DND-41 (cell line): ENCODE measurements at regions not wholly inside any gene's neighbourhood (a gene's known extent, or its start where the extent isn't known, plus 50 kb on each side); places are given as distances from the start of the nearest gene placed in this dataset.

ENCODE experiments used
- ATAC-seq: fragments of 200-7000 bp; cut with Tn5 transposase; 3 replicates; pipeline ENCODE4 v1.9.1; 2021; ENCODE audit warnings: low read depth; ENCODE audit not compliant: insufficient read depth
- DNase-seq: peaks from one replicate; pipeline ENCODE4 v3.0.0-alpha.2; 2020
- H2AFZ ChIP-seq: 2 replicates; pipeline ENCODE4 v1.6.0; 2012; ENCODE audit warnings: low read depth, low read length
- H3K27ac ChIP-seq: 2 replicates; pipeline ENCODE4 v1.5.1; 2012; ENCODE audit warnings: low read length, inconsistent platforms
- H3K27me3 ChIP-seq: fragments of 200-600 bp; sonication (generic); 2 replicates; pipeline ENCODE4 v1.6.0; 2012; ENCODE audit warnings: low read length, mild to moderate bottlenecking, inconsistent platforms; ENCODE audit not compliant: insufficient read depth, poor library complexity
- H3K36me3 ChIP-seq: 2 replicates; pipeline ENCODE4 v1.5.1; 2012; ENCODE audit warnings: low read length, inconsistent platforms; ENCODE audit not compliant: insufficient read depth
- H3K4me1 ChIP-seq: 2 replicates; pipeline ENCODE4 v1.5.1; 2012; ENCODE audit warnings: mild to moderate bottlenecking, low read length; ENCODE audit not compliant: insufficient read depth
- H3K4me2 ChIP-seq: 2 replicates; pipeline ENCODE4 v1.6.0; 2012; ENCODE audit warnings: mild to moderate bottlenecking, moderate library complexity, low read length, inconsistent platforms; ENCODE audit not compliant: insufficient read depth
- H3K4me3 ChIP-seq, 2 experiments: fragments of 200-600 bp in 1 of 2; shearing (Covaris generic) in 1 of 2; 2 replicates each; pipeline ENCODE4 v1.5.1; 2012 to 2016; ENCODE audit warnings: inconsistent platforms in 2 of 2, low read length in 2 of 2, mild to moderate bottlenecking in 2 of 2, low read depth in 1 of 2, moderate library complexity in 1 of 2
- H3K79me2 ChIP-seq: 2 replicates; pipeline ENCODE4 v1.6.0; 2012; ENCODE audit warnings: low read length, inconsistent platforms; ENCODE audit not compliant: insufficient read depth
- H3K9ac ChIP-seq: 2 replicates; pipeline ENCODE4 v1.6.0; 2012; ENCODE audit warnings: low read depth, mild to moderate bottlenecking, inconsistent platforms, low read length, moderate library complexity
- H3K9me3 ChIP-seq: 2 replicates; pipeline ENCODE4 v1.5.1; 2012; ENCODE audit warnings: low read length, moderate library complexity, mild to moderate bottlenecking, inconsistent platforms; ENCODE audit not compliant: insufficient read depth, severe bottlenecking
- H4K20me1 ChIP-seq: 2 replicates; pipeline ENCODE4 v1.6.0; 2012; ENCODE audit warnings: low read length; ENCODE audit not compliant: insufficient read depth
- EZH2 ChIP-seq: IDR thresholded peaks from 3 replicates; pipeline ENCODE4 v1.6.1; 2012; ENCODE audit warnings: borderline replicate concordance, low read depth, mild to moderate bottlenecking, moderate library complexity, low read length, inconsistent platforms; ENCODE audit not compliant: severe bottlenecking
- TF ChIP-seq, protein P1 (sequence below): IDR thresholded peaks from 2 replicates; pipeline ENCODE4 v1.5.1; 2012; ENCODE audit warnings: borderline replicate concordance, low read length, moderate library complexity, mild to moderate bottlenecking; ENCODE audit not compliant: poor library complexity, severe bottlenecking; ENCODE audit errors: extremely low read depth

DNA sequence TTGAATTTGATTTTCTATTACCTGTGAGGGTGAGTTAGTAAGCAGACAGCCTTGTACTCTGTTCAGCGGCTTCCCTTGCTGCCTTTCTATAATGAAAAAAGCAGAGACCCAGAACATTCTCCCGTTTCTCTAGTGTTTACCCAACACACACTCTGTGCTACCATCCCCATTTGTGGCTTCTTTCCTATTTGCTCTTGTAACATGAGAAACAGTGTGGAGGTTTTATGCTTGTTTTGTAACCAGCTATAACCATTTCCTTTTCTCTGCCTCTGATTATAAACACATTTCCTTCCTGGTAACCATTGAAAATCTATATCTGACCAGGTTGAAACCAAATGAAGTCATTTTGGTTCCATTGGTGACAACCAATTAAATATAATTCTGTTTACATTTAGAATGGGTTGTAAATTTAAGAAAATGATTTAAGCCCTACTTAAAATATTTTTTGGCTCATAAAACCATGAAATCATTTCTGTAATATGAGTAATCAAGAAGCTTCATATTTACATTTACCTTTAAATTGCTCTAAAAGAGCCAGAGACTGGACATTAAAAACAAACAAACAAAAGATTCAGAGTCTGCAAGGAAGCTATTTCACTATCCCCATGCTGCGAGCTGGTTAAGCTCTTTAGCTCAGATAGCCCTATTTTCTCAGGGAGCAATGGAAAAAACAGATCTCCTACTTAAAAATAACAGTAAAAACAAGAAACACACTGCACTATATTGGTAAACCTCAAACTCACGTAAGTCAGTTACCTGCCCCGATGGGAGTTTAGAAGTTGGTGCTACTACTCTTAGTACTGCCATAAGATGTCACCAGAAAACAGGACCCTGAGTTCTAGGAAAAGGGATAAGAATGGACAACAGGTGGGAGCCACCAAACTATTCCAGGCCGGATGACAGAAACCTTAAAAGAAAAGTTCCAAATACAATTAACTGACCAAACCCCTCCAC is 206.5 kb upstream of the EEA1 start:
- Histone ChIP-seq H4K20me1 (no peaks in the 10 kb centered on the region), H3K4me3 (no peak overlapping the region), H3K27ac (no peak overlapping the region), H3K36me3 (no peaks in the 10 kb centered on the region), H2AFZ (no peak overlapping the region), H3K4me2 (no peak overlapping the region), H3K9me3 (no peaks in the 10 kb centered on the region), H3K4me1 (no peaks in the 10 kb centered on the region), H3K27me3 (no peaks in the 10 kb centered on the region), H3K79me2 (no peaks in the 10 kb centered on the region), H3K9ac (no peak overlapping the region)
- DNase-seq (no peak), ATAC-seq (no peak)
- TF ChIP-seq, protein P1, sequence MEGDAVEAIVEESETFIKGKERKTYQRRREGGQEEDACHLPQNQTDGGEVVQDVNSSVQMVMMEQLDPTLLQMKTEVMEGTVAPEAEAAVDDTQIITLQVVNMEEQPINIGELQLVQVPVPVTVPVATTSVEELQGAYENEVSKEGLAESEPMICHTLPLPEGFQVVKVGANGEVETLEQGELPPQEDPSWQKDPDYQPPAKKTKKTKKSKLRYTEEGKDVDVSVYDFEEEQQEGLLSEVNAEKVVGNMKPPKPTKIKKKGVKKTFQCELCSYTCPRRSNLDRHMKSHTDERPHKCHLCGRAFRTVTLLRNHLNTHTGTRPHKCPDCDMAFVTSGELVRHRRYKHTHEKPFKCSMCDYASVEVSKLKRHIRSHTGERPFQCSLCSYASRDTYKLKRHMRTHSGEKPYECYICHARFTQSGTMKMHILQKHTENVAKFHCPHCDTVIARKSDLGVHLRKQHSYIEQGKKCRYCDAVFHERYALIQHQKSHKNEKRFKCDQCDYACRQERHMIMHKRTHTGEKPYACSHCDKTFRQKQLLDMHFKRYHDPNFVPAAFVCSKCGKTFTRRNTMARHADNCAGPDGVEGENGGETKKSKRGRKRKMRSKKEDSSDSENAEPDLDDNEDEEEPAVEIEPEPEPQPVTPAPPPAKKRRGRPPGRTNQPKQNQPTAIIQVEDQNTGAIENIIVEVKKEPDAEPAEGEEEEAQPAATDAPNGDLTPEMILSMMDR: no peak

DNA sequence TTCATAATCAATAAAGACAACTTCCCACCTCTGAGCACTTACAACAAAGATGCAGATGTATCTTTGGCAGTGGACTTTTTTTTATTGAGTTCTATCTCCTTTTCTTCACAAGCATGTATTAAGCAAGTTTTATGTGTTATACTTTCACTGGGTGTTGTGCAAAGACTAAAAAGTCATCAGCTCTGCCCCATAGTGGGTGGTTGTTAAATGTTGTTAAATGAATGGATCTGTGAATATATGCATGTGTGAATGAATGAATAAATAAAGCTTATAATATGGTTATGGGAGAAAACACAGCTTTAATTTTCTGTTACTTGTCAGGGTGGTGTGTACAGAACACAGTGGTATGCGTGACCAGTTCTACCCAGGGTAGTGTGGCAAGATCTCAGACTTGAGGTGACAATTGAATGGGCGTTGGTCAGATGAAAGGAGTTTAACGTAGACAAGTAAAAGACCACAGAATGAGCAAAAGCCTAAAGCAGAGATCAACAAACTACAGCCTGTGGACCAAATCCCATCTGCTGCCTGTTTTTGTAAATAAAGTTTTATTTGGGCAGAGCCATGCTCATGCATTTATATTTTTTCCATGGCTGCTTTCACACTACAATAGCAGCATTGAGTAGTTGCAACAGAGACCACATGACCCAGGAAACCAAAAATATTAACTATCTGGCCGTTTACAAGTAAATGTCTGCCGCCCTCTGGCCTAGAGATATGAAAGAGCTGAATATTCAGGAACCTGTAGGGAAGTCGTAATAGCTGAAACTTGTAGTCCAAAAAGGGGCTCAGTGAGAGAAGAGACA is 207.4 kb upstream of the EEA1 start:
- TF ChIP-seq EZH2: no peak
- TF ChIP-seq, protein P1: no peak
- no peak overlapping the region for H3K9ac ChIP-seq
- H3K9me3 ChIP-seq: no peaks in the 10 kb centered on the region
- H3K4me3 ChIP-seq: no peak overlapping the region
- H3K4me2 ChIP-seq: no peak overlapping the region
- no peak overlapping the region for H3K27ac ChIP-seq
- H3K4me1 ChIP-seq: no peaks in the 10 kb centered on the region
- H2AFZ ChIP-seq: no peak overlapping the region
- no peaks in the 10 kb centered on the region for H4K20me1 ChIP-seq
- H3K36me3 ChIP-seq: no peaks in the 10 kb centered on the region
- no peaks in the 10 kb centered on the region for H3K27me3 ChIP-seq
- no peak for DNase-seq
- no peaks in the 10 kb centered on the region for H3K79me2 ChIP-seq
- no peak for ATAC-seq

DNA sequence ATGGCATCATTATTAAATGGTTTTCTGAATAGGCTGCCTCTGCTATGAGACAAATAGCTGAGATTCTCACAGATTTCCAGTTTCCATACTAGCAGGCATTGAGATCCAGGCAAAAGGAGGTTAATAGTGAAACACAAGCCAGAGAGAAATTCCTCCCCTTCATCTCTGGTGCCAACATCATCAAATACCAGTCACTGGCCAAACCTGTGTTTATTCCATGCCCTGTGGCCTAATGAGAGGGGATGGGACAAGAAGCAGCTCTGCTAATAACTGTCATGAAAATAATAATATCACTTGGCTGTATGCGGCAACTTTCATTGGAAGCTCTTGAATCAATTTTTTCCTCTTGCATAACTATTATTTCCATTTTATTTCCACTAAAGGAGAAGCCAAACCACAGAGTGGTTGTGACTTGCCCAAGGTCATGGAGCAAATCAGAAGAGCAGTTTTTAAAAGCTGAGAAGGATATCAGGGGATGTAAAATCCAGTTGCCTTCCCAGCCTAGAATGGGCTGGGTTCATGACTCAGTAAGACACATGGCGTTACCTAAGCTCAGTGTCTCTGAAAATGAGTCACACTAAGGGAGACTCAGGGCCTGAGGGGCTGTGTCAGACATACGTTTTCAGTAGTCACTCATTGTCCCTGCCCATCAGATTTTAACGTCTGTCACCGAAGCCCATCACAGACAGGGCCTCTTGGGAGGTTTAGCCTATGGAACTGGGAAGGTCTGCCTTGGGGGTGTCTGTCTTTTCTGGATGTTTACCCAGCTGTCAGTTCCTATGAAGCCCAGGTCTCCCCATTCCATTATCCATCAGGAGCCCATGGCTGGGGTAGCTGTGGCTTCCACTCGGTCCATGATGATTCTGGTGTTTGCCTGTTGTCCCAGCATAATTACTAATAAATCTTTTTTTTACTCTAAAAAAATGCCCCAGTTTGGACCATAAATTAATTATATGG is 208.8 kb upstream of the EEA1 start:
- no peak overlapping the region for H2AFZ ChIP-seq
- no peak overlapping the region for H3K9ac ChIP-seq
- no peaks in the 10 kb centered on the region for H3K4me1 ChIP-seq
- H3K36me3 ChIP-seq: no peaks in the 10 kb centered on the region
- H4K20me1 ChIP-seq: no peaks in the 10 kb centered on the region
- H3K9me3 ChIP-seq: no peaks in the 10 kb centered on the region
- H3K79me2 ChIP-seq: no peaks in the 10 kb centered on the region
- H3K4me2 ChIP-seq: no peak overlapping the region
- ATAC-seq: no peak
- no peak overlapping the region for H3K27ac ChIP-seq
- no peak for TF ChIP-seq EZH2
- TF ChIP-seq, protein P1: no peak
- no peaks in the 10 kb centered on the region for H3K27me3 ChIP-seq
- no peak overlapping the region for H3K4me3 ChIP-seq
- no peak for DNase-seq
